SJSA1 (cell line): ENCODE measurements at regions not wholly inside any gene's neighbourhood (a gene's known extent, or its start where the extent isn't known, plus 50 kb on each side); places are given as distances from the start of the nearest gene placed in this dataset.
"Not testable (repeated sequence)": the region's sequence is repeated elsewhere in the genome, so short reads cannot be mapped to it uniquely, and the experiment has no call there.

ENCODE experiments used
- DNase-seq, 2 experiments: peaks; one replicate each; pipeline ENCODE4 v3.0.0-alpha.2; 2015 to 2020; ENCODE audit warnings: low spot score in 2 of 2, low read depth in 1 of 2
- H3K27ac ChIP-seq: fragments of 250-450 bp; sonication (Bioruptor Pico); 2 replicates; pipeline ENCODE4 v1.5.1; 2020; ENCODE audit warnings: mild to moderate bottlenecking, moderate library complexity
- H3K27me3 ChIP-seq: fragments of 250-450 bp; sonication (Bioruptor Pico); replicated peaks from 2 replicates; pipeline ENCODE4 v1.5.1; 2020; ENCODE audit warnings: mild to moderate bottlenecking, moderate library complexity
- H3K36me3 ChIP-seq: fragments of 250-450 bp; sonication (Bioruptor Pico); 2 replicates; pipeline ENCODE4 v1.5.1; 2020; ENCODE audit warnings: mild to moderate bottlenecking
- H3K4me1 ChIP-seq: fragments of 250-450 bp; sonication (Bioruptor Pico); replicated peaks from 2 replicates; pipeline ENCODE4 v1.6.1; 2021; ENCODE audit warnings: mild to moderate bottlenecking
- H3K4me3 ChIP-seq: fragments of 250-450 bp; sonication (Bioruptor Pico); 2 replicates; pipeline ENCODE4 v1.5.1; 2020; ENCODE audit warnings: mild to moderate bottlenecking
- H3K9me3 ChIP-seq: fragments of 250-450 bp; sonication (Bioruptor Pico); replicated peaks from 2 replicates; pipeline ENCODE4 v1.5.1; 2020; ENCODE audit warnings: mild to moderate bottlenecking

DNA sequence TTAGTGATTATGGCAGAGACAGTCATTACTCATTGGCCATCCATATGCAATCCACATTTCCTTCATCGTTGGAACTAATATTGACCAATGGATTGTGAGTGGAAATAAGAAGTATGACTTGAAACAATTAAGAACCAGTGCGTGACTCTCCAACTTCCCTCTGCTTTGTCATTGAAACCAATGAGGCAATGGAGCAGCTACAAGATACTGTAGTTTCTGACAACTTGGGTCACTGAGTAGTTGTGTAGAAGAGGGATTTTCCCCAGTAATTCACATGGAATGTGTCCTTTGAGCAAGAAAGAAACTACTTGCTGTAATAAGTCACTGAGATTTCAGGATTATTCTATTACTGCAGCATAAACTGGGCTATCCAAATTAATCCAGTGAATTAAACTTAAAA, 785.3 kb upstream of the RIOK2 start:
- H3K4me3 ChIP-seq = no peak overlapping the region
- no peak overlapping the region for H3K27ac ChIP-seq
- H3K9me3 ChIP-seq = no peaks in the 10 kb centered on the region
- no peaks in the 10 kb centered on the region for H3K27me3 ChIP-seq
- no peaks in the 10 kb centered on the region for H3K4me1 ChIP-seq
- DNase-seq = no peak
- H3K36me3 ChIP-seq = no peaks in the 10 kb centered on the region

DNA sequence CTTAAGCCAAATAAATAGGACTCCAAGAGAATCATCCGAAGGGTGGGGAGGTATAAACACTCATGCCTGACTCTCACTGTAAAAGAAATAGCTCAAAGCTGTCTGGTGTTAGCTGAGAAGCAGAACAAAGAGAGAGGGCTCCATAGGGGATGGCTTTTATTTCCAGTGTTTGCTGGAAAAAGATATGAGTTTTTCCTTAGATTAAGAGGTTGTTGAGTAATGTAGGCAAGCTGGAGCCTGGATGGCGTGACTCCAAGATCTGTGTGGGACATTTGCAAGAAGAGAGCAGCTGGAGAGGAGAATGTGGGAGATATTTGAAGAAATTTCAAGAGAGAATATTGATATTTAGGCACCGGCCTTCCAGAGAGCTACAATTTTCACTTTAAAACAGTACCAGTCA, 793.7 kb upstream of the RGMB start:
- H3K9me3 ChIP-seq = no peaks in the 10 kb centered on the region
- H3K36me3 ChIP-seq = no peaks in the 10 kb centered on the region
- H3K27me3 ChIP-seq = no peaks in the 10 kb centered on the region
- DNase-seq = no peak
- H3K4me3 ChIP-seq = no peak overlapping the region
- H3K27ac ChIP-seq = no peak overlapping the region
- H3K4me1 ChIP-seq = no peaks in the 10 kb centered on the region

DNA sequence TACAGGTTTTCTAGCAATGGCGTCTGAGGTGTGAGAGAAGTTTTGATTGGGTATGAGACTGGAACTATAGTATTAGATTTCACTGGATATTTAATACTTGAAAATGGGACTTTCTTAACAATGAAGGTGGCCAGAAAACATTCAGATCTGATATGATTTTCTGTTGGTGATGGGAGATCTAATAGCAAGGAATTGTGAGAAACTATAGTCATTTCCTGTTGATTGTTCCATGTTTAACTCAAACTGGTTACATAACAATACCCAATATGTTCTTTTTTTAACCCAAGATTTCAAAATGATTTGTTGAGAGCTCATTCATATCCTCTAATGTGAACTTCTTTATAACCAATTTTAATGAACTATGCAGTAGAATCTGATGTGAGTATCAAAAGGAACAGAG, 793.2 kb upstream of the RGMB start:
- no peak for DNase-seq
- Histone ChIP-seq H3K27me3 (no peaks in the 10 kb centered on the region), H3K27ac (no peak overlapping the region), H3K4me1 (no peaks in the 10 kb centered on the region), H3K4me3 (no peak overlapping the region), H3K36me3 (no peaks in the 10 kb centered on the region), H3K9me3 (no peaks in the 10 kb centered on the region)

DNA sequence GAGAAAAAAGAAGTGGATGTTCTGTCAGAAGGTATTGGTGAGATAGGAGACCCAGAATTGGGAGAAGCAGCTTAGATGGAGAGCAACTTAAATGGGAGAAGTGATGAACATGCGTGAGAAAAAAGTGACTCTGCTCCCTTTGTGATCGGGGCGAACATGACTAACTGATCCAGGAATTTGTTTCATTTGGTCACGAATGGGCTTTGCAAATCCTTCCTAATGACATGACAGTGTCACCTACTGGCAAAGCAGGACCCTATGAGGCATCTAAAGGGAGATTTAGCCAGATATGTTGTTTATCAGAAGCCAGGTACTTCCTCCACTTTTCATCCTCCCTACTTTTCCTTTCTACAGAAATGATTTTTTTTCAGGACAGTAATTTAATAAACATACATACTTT, 787.4 kb upstream of the RGMB start:
- Histone ChIP-seq H3K4me3 (no peak overlapping the region), H3K27ac (no peak overlapping the region), H3K27me3 (no peaks in the 10 kb centered on the region), H3K36me3 (no peaks in the 10 kb centered on the region), H3K9me3 (no peaks in the 10 kb centered on the region; the same call in 1 of the 2 replicates), H3K4me1 (no peaks in the 10 kb centered on the region)
- no peak for DNase-seq

DNA sequence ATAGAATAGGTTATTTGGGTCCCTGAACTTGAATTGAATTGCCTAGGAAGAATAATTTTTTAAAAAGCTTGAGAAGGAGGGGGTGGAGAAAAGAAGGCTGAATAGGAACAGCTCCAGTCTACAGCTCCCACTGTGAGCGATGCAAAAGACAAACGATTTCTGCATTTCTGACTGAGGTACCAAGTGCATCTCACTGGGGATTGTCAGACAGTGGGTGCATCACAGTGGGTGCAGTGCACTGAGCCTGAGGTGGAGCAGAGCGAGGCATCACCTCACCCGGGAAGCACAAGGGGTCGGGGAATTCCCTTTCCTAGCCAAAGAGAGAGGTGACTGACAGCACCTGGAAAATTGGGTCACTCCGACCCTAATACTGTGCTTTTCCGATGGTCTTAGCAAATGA, 782.2 kb upstream of the RGMB start:
- no peaks in the 10 kb centered on the region for H3K4me1 ChIP-seq
- no peak overlapping the region for H3K27ac ChIP-seq
- H3K4me3 ChIP-seq = no peak overlapping the region
- DNase-seq = no peak
- H3K36me3 ChIP-seq = no peaks in the 10 kb centered on the region
- H3K9me3 ChIP-seq = no peaks in the 10 kb centered on the region; the same call in 1 of the 2 replicates
- H3K27me3 ChIP-seq = no peaks in the 10 kb centered on the region

DNA sequence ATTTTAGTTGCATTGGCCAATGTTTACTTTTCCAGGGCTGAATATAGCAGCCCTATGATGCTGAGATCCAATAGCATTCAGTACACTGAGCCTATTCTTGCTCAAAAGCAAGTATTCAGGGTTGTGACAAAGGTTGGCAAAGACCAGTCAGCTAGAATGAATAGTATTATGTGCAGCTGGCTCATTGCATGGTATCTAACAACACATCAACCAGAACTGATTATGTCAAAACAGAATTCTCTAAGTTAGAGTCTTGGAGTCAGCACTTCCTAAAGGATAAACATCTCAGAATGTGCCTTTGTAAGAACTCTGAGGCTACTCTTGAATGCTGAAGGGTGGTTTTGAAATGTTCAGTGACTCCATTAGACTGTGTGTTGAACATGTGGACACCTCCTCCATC, 774.5 kb upstream of the RGMB start:
- no peaks in the 10 kb centered on the region for H3K36me3 ChIP-seq
- DNase-seq = no peak
- no peaks in the 10 kb centered on the region for H3K27me3 ChIP-seq
- H3K9me3 ChIP-seq = no peaks in the 10 kb centered on the region
- H3K4me1 ChIP-seq = no peaks in the 10 kb centered on the region
- H3K27ac ChIP-seq = no peak overlapping the region
- H3K4me3 ChIP-seq = no peak overlapping the region

DNA sequence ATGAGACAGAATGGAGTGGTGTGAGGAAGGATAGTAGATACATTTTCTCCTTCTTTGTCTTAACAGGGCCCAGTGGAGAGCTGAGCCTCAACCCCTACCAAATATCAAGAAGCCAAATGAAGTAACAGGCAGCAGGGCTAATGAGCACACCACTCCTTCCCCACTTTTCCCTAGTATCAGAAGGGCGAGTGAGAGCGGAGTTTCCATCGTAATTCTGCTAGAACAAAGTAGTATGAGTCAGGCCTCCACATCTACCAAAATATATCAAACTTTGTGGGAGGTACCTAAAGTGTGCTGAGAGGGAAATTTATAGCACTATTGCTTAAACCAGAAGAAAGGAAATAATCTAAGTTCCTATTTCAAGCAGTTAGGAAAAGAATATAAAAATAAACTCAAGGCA, 769.0 kb upstream of the RGMB start:
- no peak for DNase-seq
- Histone ChIP-seq H3K27me3 (no peaks in the 10 kb centered on the region), H3K9me3 (no peaks in the 10 kb centered on the region), H3K27ac (no peak overlapping the region), H3K36me3 (no peaks in the 10 kb centered on the region), H3K4me3 (no peak overlapping the region), H3K4me1 (no peaks in the 10 kb centered on the region)

DNA sequence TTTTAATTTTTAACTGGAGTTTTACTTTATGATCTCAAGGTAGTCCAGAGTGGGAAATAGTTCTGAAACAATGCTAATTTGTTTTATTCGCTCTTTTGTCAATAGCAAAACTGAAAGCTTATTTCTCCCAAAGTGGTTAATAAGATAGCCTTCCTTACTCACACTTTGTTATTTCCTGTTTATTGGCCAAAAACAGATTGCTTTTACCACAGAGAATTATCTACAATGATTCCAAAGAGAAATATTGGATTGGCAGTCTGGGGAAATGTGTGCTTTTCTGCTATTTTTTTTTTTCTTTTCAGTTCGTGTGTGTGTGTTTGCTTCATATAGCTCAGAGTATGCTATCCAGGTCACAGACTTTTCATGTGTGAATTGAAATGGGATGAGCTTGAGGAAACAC, 756.7 kb upstream of the RGMB start:
- H3K27me3 ChIP-seq = no peaks in the 10 kb centered on the region
- no peak for DNase-seq
- H3K36me3 ChIP-seq = no peaks in the 10 kb centered on the region
- no peak overlapping the region for H3K4me3 ChIP-seq
- H3K27ac ChIP-seq = no peak overlapping the region
- H3K4me1 ChIP-seq = no peaks in the 10 kb centered on the region
- H3K9me3 ChIP-seq = no peaks in the 10 kb centered on the region

DNA sequence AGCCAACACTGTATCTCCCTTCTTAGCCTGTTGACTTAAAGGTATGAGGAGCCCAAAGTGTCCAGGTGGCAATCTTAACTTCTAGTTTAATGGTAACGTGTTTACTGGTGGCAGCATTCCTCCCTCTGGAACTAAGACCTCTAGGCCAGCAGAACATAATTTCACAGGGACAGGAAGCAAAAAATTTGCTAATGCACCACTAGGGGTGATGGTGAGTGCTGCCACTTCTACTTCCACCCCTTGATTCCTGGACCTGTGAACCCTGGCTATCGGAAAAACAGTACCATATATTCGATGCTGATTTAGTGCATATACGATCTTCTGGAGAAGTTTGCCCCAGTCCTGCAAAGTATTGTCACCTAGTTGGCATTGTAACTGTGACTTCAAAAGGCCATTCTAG, 743.2 kb upstream of the RGMB start:
- not testable (repeated sequence) for H3K4me3 ChIP-seq, H3K27ac ChIP-seq, H3K27me3 ChIP-seq, H3K9me3 ChIP-seq, DNase-seq, H3K36me3 ChIP-seq, H3K4me1 ChIP-seq

DNA sequence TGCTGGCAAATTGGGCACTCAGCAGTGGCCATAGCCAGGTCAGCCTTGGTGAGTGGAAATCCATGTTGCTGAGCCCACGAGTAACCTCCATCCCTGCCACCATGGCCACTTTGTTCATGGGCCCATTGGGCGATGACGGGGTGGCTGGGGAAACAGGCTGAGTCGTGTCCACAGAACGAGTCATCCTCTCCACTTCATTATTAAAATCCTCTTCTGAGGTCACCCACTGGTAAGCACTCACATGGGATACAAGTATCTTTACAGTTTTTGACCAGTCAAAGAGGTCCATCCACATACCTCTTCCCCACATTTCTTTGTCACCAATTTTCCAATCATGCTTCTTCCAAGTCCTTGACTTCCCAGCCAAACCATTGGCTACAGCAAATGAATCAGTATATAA, 742.4 kb upstream of the RGMB start:
- H3K36me3 ChIP-seq, H3K9me3 ChIP-seq, H3K27me3 ChIP-seq, DNase-seq, H3K4me1 ChIP-seq, H3K27ac ChIP-seq, H3K4me3 ChIP-seq: not testable (repeated sequence)

DNA sequence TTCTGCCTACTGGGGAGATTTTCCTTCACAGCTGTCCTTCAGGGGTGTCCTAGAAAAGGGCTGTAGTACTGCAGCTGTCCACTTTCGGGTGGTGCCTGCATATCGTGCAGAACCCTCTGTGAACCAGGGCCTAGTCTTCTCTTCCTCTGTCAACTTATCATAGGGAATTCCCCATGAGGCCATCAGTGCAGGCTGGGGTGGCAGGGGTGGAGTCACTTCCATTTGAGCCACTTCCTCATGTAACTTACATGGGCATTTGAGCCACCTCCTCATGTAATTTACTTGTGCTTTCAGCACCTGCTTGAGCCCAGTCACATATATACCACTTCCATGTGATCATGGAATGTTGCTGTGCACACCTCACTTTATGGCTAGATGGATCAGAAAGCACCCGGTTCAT, 742.0 kb upstream of the RGMB start:
- Histone ChIP-seq H3K9me3 (no peaks in the 10 kb centered on the region; the same call in 1 of the 2 replicates), H3K27ac (no peak overlapping the region), H3K4me3 (no peak overlapping the region), H3K4me1 (no peaks in the 10 kb centered on the region), H3K36me3 (no peaks in the 10 kb centered on the region), H3K27me3 (no peaks in the 10 kb centered on the region)
- DNase-seq = no peak

DNA sequence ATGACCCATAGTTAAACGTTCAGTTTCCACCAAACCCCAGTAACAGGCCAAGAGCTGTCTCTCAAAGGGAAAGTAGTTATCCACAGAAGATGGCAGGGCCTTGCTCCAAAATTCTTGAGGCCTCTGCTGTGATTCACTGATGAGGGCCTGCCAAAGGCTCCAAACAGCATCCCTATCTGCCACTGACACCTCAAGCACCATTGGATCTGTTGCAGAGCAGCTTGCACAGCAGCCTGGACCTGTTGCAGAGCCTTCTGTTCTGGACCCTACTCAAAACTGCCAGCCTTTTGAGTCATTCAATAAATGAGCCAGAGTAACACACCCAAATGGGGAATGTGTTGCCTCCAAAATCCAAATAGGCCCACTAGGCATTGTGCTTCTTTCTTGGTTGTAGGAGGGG, 741.5 kb upstream of the RGMB start:
- Histone ChIP-seq H3K27ac (no peak overlapping the region), H3K4me3 (no peak overlapping the region), H3K4me1 (no peaks in the 10 kb centered on the region), H3K9me3 (no peaks in the 10 kb centered on the region; the same call in 1 of the 2 replicates), H3K36me3 (no peaks in the 10 kb centered on the region), H3K27me3 (no peaks in the 10 kb centered on the region)
- no peak for DNase-seq

DNA sequence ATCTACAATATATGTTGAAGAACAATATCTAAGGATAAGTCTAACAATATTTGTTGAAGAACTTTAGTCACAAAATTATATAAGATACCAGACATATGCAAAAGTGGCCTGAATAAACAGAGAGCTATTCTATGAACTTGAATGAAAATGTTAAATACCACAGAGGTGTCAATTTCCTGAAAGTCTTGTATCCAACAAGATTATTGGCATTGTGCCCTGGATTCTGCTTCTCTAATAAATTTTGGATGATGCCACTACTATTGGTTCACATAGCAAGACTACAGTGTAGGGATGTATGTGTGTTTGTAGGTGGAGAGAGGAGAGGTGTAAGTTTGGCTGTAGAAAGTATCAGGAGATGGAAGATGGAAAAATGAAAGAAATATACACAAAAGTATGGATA, 731.8 kb upstream of the RGMB start:
- Histone ChIP-seq H3K4me3 (no peak overlapping the region), H3K36me3 (no peaks in the 10 kb centered on the region), H3K9me3 (no peaks in the 10 kb centered on the region), H3K27me3 (no peaks in the 10 kb centered on the region), H3K4me1 (no peaks in the 10 kb centered on the region), H3K27ac (no peak overlapping the region)
- DNase-seq = no peak

DNA sequence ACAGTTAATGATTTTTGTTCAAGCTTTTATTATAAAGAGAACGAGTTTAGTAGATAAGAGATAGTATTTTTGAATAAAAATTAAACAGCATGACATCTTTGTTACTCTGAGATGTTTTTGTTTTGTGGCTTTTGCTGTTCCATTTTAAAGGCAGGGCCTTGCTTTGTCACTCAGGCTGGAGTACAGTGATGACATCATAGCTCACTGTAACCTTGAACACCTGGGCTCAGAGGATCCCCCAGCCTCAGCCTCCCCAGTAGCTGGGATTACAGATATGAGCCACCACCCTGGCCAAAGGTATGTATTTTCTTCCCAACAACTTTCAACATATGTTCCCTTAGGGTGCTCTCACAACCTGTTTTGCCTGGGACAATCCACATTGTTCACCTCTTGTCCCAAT, 730.9 kb upstream of the RGMB start:
- Histone ChIP-seq H3K36me3 (no peaks in the 10 kb centered on the region), H3K9me3 (no peaks in the 10 kb centered on the region), H3K27me3 (no peaks in the 10 kb centered on the region), H3K4me1 (no peaks in the 10 kb centered on the region), H3K27ac (no peak overlapping the region), H3K4me3 (no peak overlapping the region)
- no peak for DNase-seq

DNA sequence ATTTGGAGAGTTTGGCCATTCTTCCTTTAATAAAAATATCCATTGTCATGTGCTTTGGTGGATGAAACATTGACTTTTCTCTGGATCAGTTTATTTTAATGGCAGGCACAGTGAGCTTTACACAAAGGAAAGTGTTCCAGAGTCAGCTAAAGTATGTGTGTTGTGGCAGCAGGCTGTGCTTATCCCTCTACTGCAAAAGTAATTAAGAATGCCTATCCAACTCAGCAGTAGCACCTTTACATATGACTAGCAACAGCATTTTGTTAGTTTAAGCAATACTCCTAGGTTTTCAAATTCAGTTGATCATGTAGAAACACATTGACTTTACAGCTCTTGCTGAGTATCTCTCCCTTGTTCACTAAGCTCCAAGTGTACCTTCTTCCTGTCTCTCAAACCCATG, 730.5 kb upstream of the RGMB start:
- no peak for DNase-seq
- no peaks in the 10 kb centered on the region for H3K36me3 ChIP-seq
- no peak overlapping the region for H3K4me3 ChIP-seq

More for the DNA sequence above, 730.5 kb upstream of the RGMB start:
- no peaks in the 10 kb centered on the region for H3K9me3 ChIP-seq
- H3K4me1 ChIP-seq = no peaks in the 10 kb centered on the region
- H3K27ac ChIP-seq = no peak overlapping the region
- no peaks in the 10 kb centered on the region for H3K27me3 ChIP-seq
